ENCODE measurements at regions not wholly inside any gene's neighbourhood (a gene's known extent, or its start where the extent isn't known, plus 50 kb on each side); places are given as distances from the start of the nearest gene placed in this dataset.

DNA sequence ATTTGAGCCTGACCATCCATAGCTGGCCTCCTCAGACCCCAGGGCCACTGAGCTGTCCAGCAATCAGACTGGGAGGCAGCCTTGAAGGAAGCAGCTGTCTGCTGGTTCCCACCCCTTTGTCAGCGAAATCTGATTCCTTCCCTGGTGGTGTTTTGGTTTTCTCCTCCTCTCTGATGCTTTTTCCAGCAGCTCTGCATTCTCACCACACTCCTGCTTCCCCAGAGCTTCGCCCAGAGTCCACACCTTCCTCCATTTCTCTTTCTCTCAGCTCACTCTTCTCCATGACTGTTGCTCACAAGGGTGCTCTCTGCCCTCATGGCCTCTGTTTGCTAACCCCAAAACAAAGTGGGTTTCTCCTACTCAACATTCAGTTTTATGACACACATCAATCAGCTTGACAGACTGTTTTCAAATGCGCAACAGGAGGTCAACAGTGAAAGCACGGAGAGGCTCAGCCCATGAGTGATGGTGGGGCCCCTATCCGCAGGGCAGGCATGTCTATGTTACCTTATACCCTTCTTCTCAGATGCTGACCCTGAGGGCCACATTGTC, 130.6 kb upstream of the MTNR1B start:
- TF ChIP-seq, protein P1, sequence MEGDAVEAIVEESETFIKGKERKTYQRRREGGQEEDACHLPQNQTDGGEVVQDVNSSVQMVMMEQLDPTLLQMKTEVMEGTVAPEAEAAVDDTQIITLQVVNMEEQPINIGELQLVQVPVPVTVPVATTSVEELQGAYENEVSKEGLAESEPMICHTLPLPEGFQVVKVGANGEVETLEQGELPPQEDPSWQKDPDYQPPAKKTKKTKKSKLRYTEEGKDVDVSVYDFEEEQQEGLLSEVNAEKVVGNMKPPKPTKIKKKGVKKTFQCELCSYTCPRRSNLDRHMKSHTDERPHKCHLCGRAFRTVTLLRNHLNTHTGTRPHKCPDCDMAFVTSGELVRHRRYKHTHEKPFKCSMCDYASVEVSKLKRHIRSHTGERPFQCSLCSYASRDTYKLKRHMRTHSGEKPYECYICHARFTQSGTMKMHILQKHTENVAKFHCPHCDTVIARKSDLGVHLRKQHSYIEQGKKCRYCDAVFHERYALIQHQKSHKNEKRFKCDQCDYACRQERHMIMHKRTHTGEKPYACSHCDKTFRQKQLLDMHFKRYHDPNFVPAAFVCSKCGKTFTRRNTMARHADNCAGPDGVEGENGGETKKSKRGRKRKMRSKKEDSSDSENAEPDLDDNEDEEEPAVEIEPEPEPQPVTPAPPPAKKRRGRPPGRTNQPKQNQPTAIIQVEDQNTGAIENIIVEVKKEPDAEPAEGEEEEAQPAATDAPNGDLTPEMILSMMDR (IDR thresholded peaks at IDR 0.05) = no peak
- no peak for TF ChIP-seq POLR2A (IDR thresholded peaks at IDR 0.05)

All from Peyer's patch (tissue), 4 donors.